RWPE1 (cell line): ENCODE measurements at regions not wholly inside any gene's neighbourhood (a gene's known extent, or its start where the extent isn't known, plus 50 kb on each side); places are given as distances from the start of the nearest gene placed in this dataset.

Experiments used
- CTCF ChIA-PET: fragments of 350-600 bp; sonication (Branson Sonifier 250); formaldehyde crosslinking; extraction: SDS; loops from one replicate; lab custom pipeline; 2021; lab: Yijun Ruan, JAX
- POLR2A ChIA-PET: fragments of 400-600 bp; formaldehyde crosslinking; extraction: SDS; loops from one replicate; lab custom pipeline; 2020; ENCODE audit warnings: antibody characterized with exemption; ENCODE audit not compliant: low non-redundant PET; lab: Yijun Ruan, JAX
- DNase-seq: peaks from one replicate; pipeline ENCODE4 v3.0.0; 2012; ENCODE audit warnings: low spot score
- H3K27ac ChIP-seq: fragments of 450-650 bp; 2 replicates; pipeline ENCODE4 v1.5.1; 2017
- CTCF ChIP-seq: fragments of 450-650 bp; conservative IDR thresholded peaks from 2 replicates; pipeline ENCODE4 v1.5.1; 2017; ENCODE audit warnings: low read depth, mild to moderate bottlenecking

- POLR2A ChIA-PET: no interaction called here
- no peak overlapping the region for H3K27ac ChIP-seq
- DNase-seq: no peak
- TF ChIP-seq CTCF: no peak
- CTCF ChIA-PET: no interaction called here
Observed at GRCh38 chr5:92378966-92379611, 996.0 kb upstream of the ARRDC3 start.

GRCh38 chr5:92374859-92375258, 991.7 kb upstream of the ARRDC3 start:
- no peak for DNase-seq
- POLR2A ChIA-PET: no interaction called here
- CTCF ChIA-PET: no interaction called here
- H3K27ac ChIP-seq: no peak overlapping the region
- TF ChIP-seq CTCF: no peak

GRCh38 chr5:92372766-92373165, 989.6 kb upstream of the ARRDC3 start:
- POLR2A ChIA-PET: no interaction called here
- no peak overlapping the region for H3K27ac ChIP-seq

GRCh38 chr5:92371889-92372235, 988.7 kb upstream of the ARRDC3 start:
- no peak for DNase-seq
- TF ChIP-seq CTCF: no peak
- POLR2A ChIA-PET: no interaction called here
- H3K27ac ChIP-seq: no peak overlapping the region
- CTCF ChIA-PET: no interaction called here

More at GRCh38 chr5:92372766-92373165, 989.6 kb upstream of the ARRDC3 start:
- CTCF ChIA-PET: no interaction called here
- no peak for TF ChIP-seq CTCF
- peak; percentile 6 for DNase-seq

- DNase-seq: no peak
- POLR2A ChIA-PET: no interaction called here
- CTCF ChIA-PET: no interaction called here
- H3K27ac ChIP-seq: no peak overlapping the region
- TF ChIP-seq CTCF: no peak
Observed at GRCh38 chr5:92371171-92371888, 988.2 kb upstream of the ARRDC3 start.

GRCh38 chr5:92370032-92370431, 986.9 kb upstream of the ARRDC3 start:
- CTCF ChIA-PET: no interaction called here

More at GRCh38 chr5:92370032-92370431, 986.9 kb upstream of the ARRDC3 start:
- TF ChIP-seq CTCF: no peak
- DNase-seq: no peak
- POLR2A ChIA-PET: no interaction called here
- no peak overlapping the region for H3K27ac ChIP-seq
